RWPE1 (cell line): ENCODE measurements at regions not wholly inside any gene's neighbourhood (a gene's known extent, or its start where the extent isn't known, plus 50 kb on each side); places are given as distances from the start of the nearest gene placed in this dataset.

Experiments used
- CTCF ChIA-PET: fragments of 350-600 bp; sonication (Branson Sonifier 250); formaldehyde crosslinking; extraction: SDS; loops from one replicate; lab custom pipeline; 2021; lab: Yijun Ruan, JAX
- POLR2A ChIA-PET: fragments of 400-600 bp; formaldehyde crosslinking; extraction: SDS; loops from one replicate; lab custom pipeline; 2020; ENCODE audit warnings: antibody characterized with exemption; ENCODE audit not compliant: low non-redundant PET; lab: Yijun Ruan, JAX
- DNase-seq: peaks from one replicate; pipeline ENCODE4 v3.0.0; 2012; ENCODE audit warnings: low spot score
- H3K27ac ChIP-seq: fragments of 450-650 bp; 2 replicates; pipeline ENCODE4 v1.5.1; 2017
- CTCF ChIP-seq: fragments of 450-650 bp; conservative IDR thresholded peaks from 2 replicates; pipeline ENCODE4 v1.5.1; 2017; ENCODE audit warnings: low read depth, mild to moderate bottlenecking

GRCh38 chr16:52976539-52977167 lies 76.0 kb downstream of the CHD9NB start:
- POLR2A ChIA-PET = no interaction called here

GRCh38 chr16:52967744-52968143 lies 85.0 kb downstream of the CHD9NB start:
- DNase-seq = no peak
- TF ChIP-seq CTCF = no peak
- ChIA-PET POLR2A (no interaction called here), CTCF (no interaction called here)
- H3K27ac ChIP-seq = no peak overlapping the region

More at GRCh38 chr16:52976539-52977167, 76.0 kb downstream of the CHD9NB start:
- DNase-seq = peak; percentile 34
- peak; percentile 42; the same call in 1 of the 2 replicates for TF ChIP-seq CTCF
- CTCF ChIA-PET = interaction anchor here (0.5 to 1.1 kb wide), 4 partner anchors 48 to 860 kb away, joined by 3 to 4 read pairs (median 3); no protein-coding TSS in a partner anchor
- H3K27ac ChIP-seq = no peak overlapping the region

- TF ChIP-seq CTCF = no peak
- ChIA-PET POLR2A (no interaction called here), CTCF (no interaction called here)
- DNase-seq = no peak
- no peak overlapping the region for H3K27ac ChIP-seq
Observed at GRCh38 chr16:52964290-52964689, 88.4 kb downstream of the CHD9NB start.

- no peak overlapping the region for H3K27ac ChIP-seq
- CTCF ChIA-PET = no interaction called here
Observed at GRCh38 chr16:52963855-52964242, 88.8 kb downstream of the CHD9NB start.

GRCh38 chr16:52963212-52963854 lies 89.4 kb downstream of the CHD9NB start:
- ChIA-PET POLR2A (interaction anchor here (0.6 kb wide), 1 partner anchor 725 kb away, joined by 3 read pairs; no protein-coding TSS in a partner anchor), CTCF (no interaction called here)
- DNase-seq = no peak
- H3K27ac ChIP-seq = no peak overlapping the region
- TF ChIP-seq CTCF = no peak

More at GRCh38 chr16:52963855-52964242, 88.8 kb downstream of the CHD9NB start:
- POLR2A ChIA-PET = no interaction called here
- no peak for TF ChIP-seq CTCF
- no peak for DNase-seq

GRCh38 chr16:52958951-52959350 lies 93.7 kb downstream of the CHD9NB start:
- POLR2A ChIA-PET = no interaction called here
- H3K27ac ChIP-seq = no peak overlapping the region
- no peak for DNase-seq
- TF ChIP-seq CTCF = no peak
- CTCF ChIA-PET = no interaction called here
